Testis (tissue), 2 donors: ENCODE measurements at regions not wholly inside any gene's neighbourhood (a gene's known extent, or its start where the extent isn't known, plus 50 kb on each side); places are given as distances from the start of the nearest gene placed in this dataset.

ENCODE experiments used
- DNase-seq: peaks from one replicate; pipeline ENCODE4 v3.0.0-alpha.2; 2019
- H3K27ac ChIP-seq, 2 donors: fragments of 200-600 bp; sonication (generic); one replicate each; pipeline ENCODE4 v1.5.1; 2019
- H3K27me3 ChIP-seq: fragments of 200-600 bp; sonication (generic); one replicate; pipeline ENCODE4 v1.5.1; 2019
- H3K36me3 ChIP-seq: fragments of 200-600 bp; sonication (generic); one replicate; pipeline ENCODE4 v1.5.1; 2017; ENCODE audit warnings: low read depth; ENCODE audit errors: missing control alignments
- H3K4me1 ChIP-seq: fragments of 200-600 bp; sonication (generic); one replicate; pipeline ENCODE4 v1.5.1; 2019
- H3K4me3 ChIP-seq, 2 donors: fragments of 200-600 bp; sonication (generic); one replicate each; pipeline ENCODE4 v1.5.1; 2017 to 2019
- H3K9me3 ChIP-seq: fragments of 200-600 bp; sonication (generic); one replicate; pipeline ENCODE4 v1.5.1; 2017
- POLR2A ChIP-seq: fragments of 450-650 bp; IDR thresholded peaks from one replicate; pipeline ENCODE4 v1.6.1; 2017; ENCODE audit warnings: antibody characterized with exemption, mild to moderate bottlenecking, moderate library complexity
- WGBS, 2 donors: methylation state at CpG; one replicate each; pipeline ENCODE4 v1.1.5; 2018; 5-methylcytosine and 5-hydroxymethylcytosine counted together
- intact Hi-C: fragments of 100-400 bp; cut with DNase I; formaldehyde crosslinking; loops from one replicate; pipeline ENCODE4 v1.15.1; 2023; ENCODE audit warnings: low total_unique reads
- TF ChIP-seq, protein P1 (sequence below), 3 experiments: fragments of 450-650 bp in 2 of 3; fragments of 200-600 bp in 1 of 3; sonication (generic) in 1 of 3; IDR thresholded peaks; one replicate each; pipeline ENCODE4 v1.5.1; 2016 to 2019; ENCODE audit warnings: antibody characterized with exemption in 3 of 3, mild to moderate bottlenecking in 2 of 3, moderate library complexity in 1 of 3

DNA sequence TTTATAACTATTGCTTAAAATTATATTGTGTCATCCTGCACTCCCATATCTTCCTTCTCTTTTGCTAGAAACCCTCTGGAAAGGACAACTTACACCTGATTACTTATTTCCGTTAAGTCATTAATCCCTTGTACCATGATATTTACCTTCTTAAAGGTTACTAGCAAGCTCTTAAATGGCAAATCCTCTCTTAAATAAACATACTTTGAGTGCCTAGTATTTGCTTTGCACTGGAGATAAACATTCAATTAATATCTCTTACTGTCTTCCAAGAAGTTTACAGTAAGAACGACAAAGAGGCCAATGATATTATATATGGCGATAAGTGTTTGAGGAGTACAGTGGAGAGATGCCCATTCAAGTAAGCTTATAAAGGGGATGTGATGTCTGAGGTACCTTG is 278.3 kb downstream of the HGF start:
- no peak for TF ChIP-seq POLR2A
- TF ChIP-seq, protein P1, sequence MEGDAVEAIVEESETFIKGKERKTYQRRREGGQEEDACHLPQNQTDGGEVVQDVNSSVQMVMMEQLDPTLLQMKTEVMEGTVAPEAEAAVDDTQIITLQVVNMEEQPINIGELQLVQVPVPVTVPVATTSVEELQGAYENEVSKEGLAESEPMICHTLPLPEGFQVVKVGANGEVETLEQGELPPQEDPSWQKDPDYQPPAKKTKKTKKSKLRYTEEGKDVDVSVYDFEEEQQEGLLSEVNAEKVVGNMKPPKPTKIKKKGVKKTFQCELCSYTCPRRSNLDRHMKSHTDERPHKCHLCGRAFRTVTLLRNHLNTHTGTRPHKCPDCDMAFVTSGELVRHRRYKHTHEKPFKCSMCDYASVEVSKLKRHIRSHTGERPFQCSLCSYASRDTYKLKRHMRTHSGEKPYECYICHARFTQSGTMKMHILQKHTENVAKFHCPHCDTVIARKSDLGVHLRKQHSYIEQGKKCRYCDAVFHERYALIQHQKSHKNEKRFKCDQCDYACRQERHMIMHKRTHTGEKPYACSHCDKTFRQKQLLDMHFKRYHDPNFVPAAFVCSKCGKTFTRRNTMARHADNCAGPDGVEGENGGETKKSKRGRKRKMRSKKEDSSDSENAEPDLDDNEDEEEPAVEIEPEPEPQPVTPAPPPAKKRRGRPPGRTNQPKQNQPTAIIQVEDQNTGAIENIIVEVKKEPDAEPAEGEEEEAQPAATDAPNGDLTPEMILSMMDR (IDR thresholded peaks at IDR 0.05), result no peak
- Histone ChIP-seq H3K36me3 (no peaks in the 10 kb centered on the region), H3K27me3 (no peaks in the 10 kb centered on the region), H3K4me3 (no peak overlapping the region), H3K4me1 (no peaks in the 10 kb centered on the region), H3K27ac (no peak overlapping the region), H3K9me3 (no peaks in the 10 kb centered on the region)
- no peak for DNase-seq
- intact Hi-C loops, result no loop called here
- 91 to 95% methylated on average over 3 of the region's 3 CpGs for WGBS, 2 donors

DNA sequence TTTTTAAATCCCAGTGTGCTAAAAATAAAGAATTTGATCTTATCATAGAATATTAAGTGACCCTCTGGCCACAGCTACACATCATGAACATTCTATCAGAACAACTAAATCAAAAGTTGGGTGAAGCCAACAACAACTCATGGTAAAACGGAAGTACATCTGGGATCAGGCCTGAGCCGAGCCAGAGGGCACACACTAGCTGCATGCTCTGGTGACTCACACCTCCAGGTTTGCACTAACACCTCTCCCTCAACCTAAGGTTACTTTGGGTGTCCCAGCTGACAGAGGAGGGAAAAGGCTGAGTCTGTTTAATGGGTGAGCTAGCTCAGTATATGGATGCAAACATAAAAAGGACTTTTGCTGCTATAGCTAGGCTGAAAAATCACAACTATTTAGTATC is 281.6 kb downstream of the HGF start:
- WGBS, 2 donors, result 74 to 89% methylated on average over 2 of the region's 2 CpGs
- Histone ChIP-seq H3K27me3 (no peaks in the 10 kb centered on the region), H3K9me3 (no peaks in the 10 kb centered on the region), H3K4me1 (no peaks in the 10 kb centered on the region), H3K4me3 (no peak overlapping the region), H3K36me3 (no peaks in the 10 kb centered on the region), H3K27ac (no peak overlapping the region)
- intact Hi-C loops, result no loop called here
- TF ChIP-seq, protein P1 (IDR thresholded peaks at IDR 0.05), result no peak
- no peak for TF ChIP-seq POLR2A
- DNase-seq, result no peak

DNA sequence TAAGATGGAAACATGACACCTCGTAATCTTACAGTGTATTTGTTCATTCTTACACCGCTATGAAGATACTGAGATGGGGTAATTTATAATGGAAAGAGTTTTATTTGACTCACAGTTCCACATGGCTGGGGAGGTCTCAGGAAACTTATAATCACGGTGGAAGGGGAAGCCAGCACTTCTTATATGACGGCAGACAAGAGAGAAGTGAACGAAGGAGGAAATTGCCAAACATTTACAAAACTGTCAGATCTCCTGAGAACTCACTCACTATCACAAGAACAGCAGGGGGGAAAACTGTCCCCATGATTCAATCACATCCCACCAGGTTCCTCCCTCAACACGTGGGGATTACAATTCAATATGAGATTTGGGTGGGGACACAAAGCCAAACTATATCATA is 282.3 kb downstream of the HGF start:
- intact Hi-C loops, result no loop called here
- Histone ChIP-seq H3K27me3 (no peaks in the 10 kb centered on the region), H3K4me1 (no peaks in the 10 kb centered on the region), H3K4me3 (no peak overlapping the region), H3K27ac (no peak overlapping the region), H3K9me3 (no peaks in the 10 kb centered on the region), H3K36me3 (no peaks in the 10 kb centered on the region)
- WGBS, 2 donors, result 82 to 91% methylated on average over 6 of the region's 6 CpGs
- TF ChIP-seq, protein P1 (IDR thresholded peaks at IDR 0.05), result no peak
- no peak for TF ChIP-seq POLR2A
- no peak for DNase-seq

DNA sequence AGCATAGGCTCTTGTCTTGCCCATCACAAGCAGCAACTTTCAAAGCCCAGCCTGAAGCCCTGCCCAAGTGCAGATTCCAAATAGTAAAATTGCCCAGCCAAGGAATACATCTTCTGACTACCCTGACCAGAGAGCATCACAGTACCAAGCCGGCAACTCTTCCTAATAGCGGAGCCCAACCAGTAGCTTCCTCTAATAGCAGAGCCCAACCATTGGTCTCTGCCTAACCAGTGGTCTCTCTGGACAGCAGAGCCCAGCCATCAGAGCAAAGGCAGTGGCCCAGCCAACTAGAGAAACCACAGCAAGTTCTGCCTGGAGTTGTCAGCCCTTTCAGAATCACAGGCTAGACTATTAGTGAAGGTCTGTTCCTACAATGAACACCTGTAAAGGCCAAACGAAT is 285.6 kb downstream of the HGF start:
- intact Hi-C loops, result no loop called here
- no peak overlapping the region for H3K27ac ChIP-seq

DNA sequence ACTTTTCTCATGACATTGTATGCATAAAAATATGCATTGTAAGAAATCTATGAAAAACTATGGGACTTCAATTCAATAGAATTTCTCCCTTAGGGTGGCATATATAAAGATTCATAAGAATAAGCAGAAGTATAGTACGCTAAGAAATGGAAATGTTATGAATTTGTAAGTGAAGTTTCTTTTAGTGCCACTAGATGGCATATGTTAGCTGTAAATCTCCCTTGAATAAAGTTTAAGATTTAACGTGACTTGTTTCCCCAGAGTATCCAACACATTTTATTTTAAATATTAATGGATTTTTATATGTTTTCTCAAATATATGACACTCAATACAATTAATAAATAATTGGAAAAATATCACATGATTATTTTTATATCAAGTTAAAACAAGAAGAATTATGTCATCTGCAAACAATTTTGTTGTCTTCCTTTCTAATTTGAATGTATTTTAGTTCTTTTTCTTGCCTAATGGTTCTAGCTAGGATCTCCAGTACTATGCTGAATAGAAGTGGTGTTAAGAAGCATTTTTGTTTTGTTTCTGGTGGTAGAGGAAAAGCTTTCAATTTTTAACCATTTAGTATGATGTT is 287.2 kb downstream of the HGF start:
- WGBS, 2 donors, result 14 to 22% methylated on average over 2 of the region's 2 CpGs

More for the DNA sequence above, 285.6 kb downstream of the HGF start:
- TF ChIP-seq, protein P1 (IDR thresholded peaks at IDR 0.05), result no peak
- no peak for TF ChIP-seq POLR2A
- H3K27me3 ChIP-seq, result no peaks in the 10 kb centered on the region
- 46 to 64% methylated on average over 2 to 3 of the region's 3 CpGs for WGBS, 2 donors
- H3K36me3 ChIP-seq, result no peaks in the 10 kb centered on the region
- no peak overlapping the region for H3K4me3 ChIP-seq
- no peaks in the 10 kb centered on the region for H3K9me3 ChIP-seq
- no peaks in the 10 kb centered on the region for H3K4me1 ChIP-seq
- DNase-seq, result peak; percentile 58

More for the DNA sequence above, 287.2 kb downstream of the HGF start:
- no peak for TF ChIP-seq POLR2A
- TF ChIP-seq, protein P1 (IDR thresholded peaks at IDR 0.05), result peak in 2 of 3 experiments; percentile 38 to 72
- no peaks in the 10 kb centered on the region for H3K4me1 ChIP-seq
- no peak overlapping the region for H3K4me3 ChIP-seq
- no peaks in the 10 kb centered on the region for H3K9me3 ChIP-seq
- intact Hi-C loops, result no loop called here
- no peaks in the 10 kb centered on the region for H3K36me3 ChIP-seq
- no peak for DNase-seq
- no peaks in the 10 kb centered on the region for H3K27me3 ChIP-seq
- H3K27ac ChIP-seq, result no peak overlapping the region
